ENCODE measurements at regions not wholly inside any gene's neighbourhood (a gene's known extent, or its start where the extent isn't known, plus 50 kb on each side); places are given as distances from the start of the nearest gene placed in this dataset.

GRCh38 chr12:67026487-67027246, 242.5 kb upstream of the CAND1 start:
- no peak for TF ChIP-seq POLR2A (IDR thresholded peaks at IDR 0.05)
- TF ChIP-seq, protein P1, sequence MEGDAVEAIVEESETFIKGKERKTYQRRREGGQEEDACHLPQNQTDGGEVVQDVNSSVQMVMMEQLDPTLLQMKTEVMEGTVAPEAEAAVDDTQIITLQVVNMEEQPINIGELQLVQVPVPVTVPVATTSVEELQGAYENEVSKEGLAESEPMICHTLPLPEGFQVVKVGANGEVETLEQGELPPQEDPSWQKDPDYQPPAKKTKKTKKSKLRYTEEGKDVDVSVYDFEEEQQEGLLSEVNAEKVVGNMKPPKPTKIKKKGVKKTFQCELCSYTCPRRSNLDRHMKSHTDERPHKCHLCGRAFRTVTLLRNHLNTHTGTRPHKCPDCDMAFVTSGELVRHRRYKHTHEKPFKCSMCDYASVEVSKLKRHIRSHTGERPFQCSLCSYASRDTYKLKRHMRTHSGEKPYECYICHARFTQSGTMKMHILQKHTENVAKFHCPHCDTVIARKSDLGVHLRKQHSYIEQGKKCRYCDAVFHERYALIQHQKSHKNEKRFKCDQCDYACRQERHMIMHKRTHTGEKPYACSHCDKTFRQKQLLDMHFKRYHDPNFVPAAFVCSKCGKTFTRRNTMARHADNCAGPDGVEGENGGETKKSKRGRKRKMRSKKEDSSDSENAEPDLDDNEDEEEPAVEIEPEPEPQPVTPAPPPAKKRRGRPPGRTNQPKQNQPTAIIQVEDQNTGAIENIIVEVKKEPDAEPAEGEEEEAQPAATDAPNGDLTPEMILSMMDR (IDR thresholded peaks at IDR 0.05), result no peak

All from lower leg skin (tissue), 3 donors.